SK-N-SH treated with all-trans-retinoic acid at 6 μM for 48 hours (cell line): ENCODE measurements at regions not wholly inside any gene's neighbourhood (a gene's known extent, or its start where the extent isn't known, plus 50 kb on each side); places are given as distances from the start of the nearest gene placed in this dataset.

Experiments
- ARNTL ChIP-seq: fragments of 450-650 bp; formaldehyde crosslinking; IDR thresholded peaks from 2 replicates; pipeline ENCODE4 v1.5.0; 2020; ENCODE audit warnings: low read depth, mild to moderate bottlenecking, moderate library complexity, borderline replicate concordance
- ISL1 ChIP-seq: fragments of 250-450 bp; sonication (Bioruptor Pico); IDR thresholded peaks from 2 replicates; pipeline ENCODE4 v2.1.2; 2022; ENCODE audit warnings: mild to moderate bottlenecking, moderate library complexity
- TF ChIP-seq, protein P1 (sequence below): fragments of 250-450 bp; sonication (Bioruptor Pico); IDR thresholded peaks from 2 replicates; pipeline ENCODE4 v1.5.1; 2020; ENCODE audit warnings: low read depth, mild to moderate bottlenecking, moderate library complexity

DNA sequence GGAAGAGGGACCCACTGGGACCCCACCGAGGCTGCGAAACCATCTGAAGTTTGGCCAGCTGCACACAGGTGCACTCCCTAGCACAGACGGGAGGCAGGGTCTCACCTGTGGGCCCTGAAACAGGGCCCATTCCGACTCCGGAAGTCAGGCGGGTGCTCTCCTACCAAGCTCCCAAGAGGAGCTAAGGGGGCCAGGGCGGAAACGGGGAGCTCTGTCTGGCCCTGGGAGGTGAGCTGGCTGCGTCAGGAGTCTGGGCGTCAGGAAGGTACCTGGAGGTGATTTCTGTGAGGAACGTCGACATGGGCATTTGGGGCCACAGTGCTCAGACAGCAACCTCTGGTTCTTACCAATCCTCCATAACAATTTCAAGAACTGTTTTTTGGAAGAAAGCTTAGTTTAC lies 411.7 kb downstream of the TCERG1L start:
- TF ChIP-seq, protein P1, sequence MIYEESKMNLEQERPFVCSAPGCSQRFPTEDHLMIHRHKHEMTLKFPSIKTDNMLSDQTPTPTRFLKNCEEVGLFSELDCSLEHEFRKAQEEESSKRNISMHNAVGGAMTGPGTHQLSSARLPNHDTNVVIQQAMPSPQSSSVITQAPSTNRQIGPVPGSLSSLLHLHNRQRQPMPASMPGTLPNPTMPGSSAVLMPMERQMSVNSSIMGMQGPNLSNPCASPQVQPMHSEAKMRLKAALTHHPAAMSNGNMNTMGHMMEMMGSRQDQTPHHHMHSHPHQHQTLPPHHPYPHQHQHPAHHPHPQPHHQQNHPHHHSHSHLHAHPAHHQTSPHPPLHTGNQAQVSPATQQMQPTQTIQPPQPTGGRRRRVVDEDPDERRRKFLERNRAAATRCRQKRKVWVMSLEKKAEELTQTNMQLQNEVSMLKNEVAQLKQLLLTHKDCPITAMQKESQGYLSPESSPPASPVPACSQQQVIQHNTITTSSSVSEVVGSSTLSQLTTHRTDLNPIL (CRISPR knock-in tag): no peak
- TF ChIP-seq ARNTL (CRISPR knock-in tag) (no peak), ISL1 (CRISPR knock-in tag) (no peak)
